ENCODE measurements at regions not wholly inside any gene's neighbourhood (a gene's known extent, or its start where the extent isn't known, plus 50 kb on each side); places are given as distances from the start of the nearest gene placed in this dataset. TPM values are rescaled to one million over a fixed set of nuclear protein-coding genes. Genes with fewer than 3 reads are reported as not detected.

GRCh38 chr18:25409971-25410370, 58.0 kb upstream of the ZNF521 start:
- 93% methylated on average over 2 of the region's 2 CpGs for WGBS
- Histone ChIP-seq H3K4me3 (ENCODE audit: low read depth, low read length) (no peak overlapping the region), H3K36me3 (ENCODE audit: insufficient read depth) (no peaks in the 10 kb centered on the region), H3K27ac (ENCODE audit: low read depth) (no peak overlapping the region), H3K4me1 (ENCODE audit: insufficient read depth) (no peaks in the 10 kb centered on the region)
- no peak for DNase-seq (ENCODE audit: extremely low spot score)

GRCh38 chr18:25408293-25408692, 56.3 kb upstream of the ZNF521 start:
- H3K36me3 ChIP-seq (ENCODE audit: insufficient read depth), result no peaks in the 10 kb centered on the region
- no peak overlapping the region for H3K27ac ChIP-seq (ENCODE audit: low read depth)
- WGBS, result 85% methylated on average over 4 of the region's 4 CpGs
- no peak for DNase-seq (ENCODE audit: extremely low spot score)
- no peak overlapping the region for H3K4me3 ChIP-seq (ENCODE audit: low read depth, low read length)
- no peaks in the 10 kb centered on the region for H3K4me1 ChIP-seq (ENCODE audit: insufficient read depth)

Small RNAs in the stretch of these regions (small RNA-seq; reads per million reads assigned to genes)
- gene AC027229.1 (not detected), gene RN7SL97P (not detected)
